Progenitor cell of endocrine pancreas (in vitro differentiated cells): ENCODE measurements at regions not wholly inside any gene's neighbourhood (a gene's known extent, or its start where the extent isn't known, plus 50 kb on each side); places are given as distances from the start of the nearest gene placed in this dataset.

Experiments used
- DNase-seq: peaks from one replicate; pipeline ENCODE4 v3.0.0; 2021; ENCODE audit warnings: low spot score; ENCODE audit not compliant: unreplicated experiment
- H3K27ac Mint-ChIP-seq: 2 replicates; pipeline ENCODE4 v1.8.0; 2021; ENCODE audit warnings: mild to moderate bottlenecking, moderate library complexity, mixed read lengths
- H3K27me3 Mint-ChIP-seq: 2 replicates; pipeline ENCODE4 v1.8.0; 2021; ENCODE audit warnings: mixed read lengths
- H3K36me3 Mint-ChIP-seq: 2 replicates; pipeline ENCODE4 v1.8.0; 2022; ENCODE audit warnings: mixed read lengths; ENCODE audit not compliant: insufficient read depth
- H3K4me1 Mint-ChIP-seq: 2 replicates; pipeline ENCODE4 v1.8.0; 2021; ENCODE audit warnings: low read depth, mixed read lengths
- H3K4me3 Mint-ChIP-seq: 2 replicates; pipeline ENCODE4 v1.8.0; 2021; ENCODE audit warnings: low read depth, mild to moderate bottlenecking, moderate library complexity, mixed read lengths
- H3K9me3 Mint-ChIP-seq: 2 replicates; pipeline ENCODE4 v1.8.0; 2021; ENCODE audit warnings: low read depth, mixed read lengths
- CTCF ChIP-seq: fragments of 200-600 bp; sonication (generic); IDR thresholded peaks from one replicate; pipeline ENCODE4 v1.5.0; 2021; ENCODE audit warnings: antibody characterized with exemption, mild to moderate bottlenecking; ENCODE audit not compliant: unreplicated experiment

GRCh38 chr2:239498981-239499634 lies 98.3 kb upstream of the HDAC4 start:
- Mint-ChIP-seq H3K4me3 (no peak overlapping the region), H3K36me3 (no peaks in the 10 kb centered on the region), H3K4me1 (peaks cover 17% of the 10 kb centered on the region), H3K27me3 (peaks cover 17% of the 10 kb centered on the region), H3K27ac (no peak overlapping the region), H3K9me3 (no peaks in the 10 kb centered on the region)
- TF ChIP-seq CTCF, result no peak
- no peak for DNase-seq

- no peaks in the 10 kb centered on the region for H3K36me3 Mint-ChIP-seq
- H3K4me3 Mint-ChIP-seq, result no peak overlapping the region
- no peak for DNase-seq
- peaks cover 19% of the 10 kb centered on the region for H3K27me3 Mint-ChIP-seq
- no peak overlapping the region for H3K27ac Mint-ChIP-seq
- no peaks in the 10 kb centered on the region for H3K9me3 Mint-ChIP-seq
- H3K4me1 Mint-ChIP-seq, result peaks cover 17% of the 10 kb centered on the region
- no peak for TF ChIP-seq CTCF
Measured at GRCh38 chr2:239498576-239498975, 97.8 kb upstream of the HDAC4 start.

- Mint-ChIP-seq H3K27me3 (peaks cover 24% of the 10 kb centered on the region), H3K4me3 (no peak overlapping the region), H3K4me1 (peaks cover 17% of the 10 kb centered on the region), H3K27ac (no peak overlapping the region), H3K9me3 (no peaks in the 10 kb centered on the region), H3K36me3 (no peaks in the 10 kb centered on the region)
- no peak for DNase-seq
- TF ChIP-seq CTCF, result no peak
Measured at GRCh38 chr2:239496700-239497099, 95.9 kb upstream of the HDAC4 start.

GRCh38 chr2:239495791-239496233 lies 95.0 kb upstream of the HDAC4 start:
- no peak for DNase-seq
- Mint-ChIP-seq H3K9me3 (no peaks in the 10 kb centered on the region), H3K36me3 (no peaks in the 10 kb centered on the region), H3K27me3 (peaks cover 27% of the 10 kb centered on the region), H3K4me3 (no peak overlapping the region), H3K4me1 (peaks cover 17% of the 10 kb centered on the region), H3K27ac (no peak overlapping the region)
- no peak for TF ChIP-seq CTCF

DNA sequence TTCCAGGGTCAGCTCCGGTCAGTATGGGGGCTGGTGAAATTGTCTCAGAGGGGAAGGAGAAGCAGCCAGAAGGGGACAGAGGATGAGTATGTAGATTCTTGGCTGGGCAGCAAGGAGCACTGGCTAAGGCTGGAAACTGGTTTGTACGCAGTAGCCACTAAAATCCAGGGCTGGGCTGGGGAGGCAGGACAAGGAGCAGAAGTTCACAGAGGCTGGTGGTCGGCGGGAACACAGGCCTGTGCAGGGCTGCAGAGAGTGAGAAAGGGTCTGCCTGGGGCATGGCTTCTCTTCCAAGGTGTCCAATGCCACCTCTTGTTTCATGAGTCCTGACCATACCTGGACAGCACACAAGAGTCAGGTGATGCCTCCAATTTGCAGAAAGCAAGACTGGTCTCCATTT lies 94.4 kb upstream of the HDAC4 start:
- Mint-ChIP-seq H3K36me3 (no peaks in the 10 kb centered on the region), H3K27ac (no peak overlapping the region), H3K4me1 (peaks cover 17% of the 10 kb centered on the region), H3K9me3 (no peaks in the 10 kb centered on the region), H3K27me3 (peaks cover 27% of the 10 kb centered on the region), H3K4me3 (no peak overlapping the region)
- TF ChIP-seq CTCF, result no peak
- no peak for DNase-seq
